ENCODE measurements at regions not wholly inside any gene's neighbourhood (a gene's known extent, or its start where the extent isn't known, plus 50 kb on each side); places are given as distances from the start of the nearest gene placed in this dataset.

GRCh38 chr3:86244905-86245304 is 746.0 kb downstream of the VGLL3 start:
- TF ChIP-seq, protein P1, sequence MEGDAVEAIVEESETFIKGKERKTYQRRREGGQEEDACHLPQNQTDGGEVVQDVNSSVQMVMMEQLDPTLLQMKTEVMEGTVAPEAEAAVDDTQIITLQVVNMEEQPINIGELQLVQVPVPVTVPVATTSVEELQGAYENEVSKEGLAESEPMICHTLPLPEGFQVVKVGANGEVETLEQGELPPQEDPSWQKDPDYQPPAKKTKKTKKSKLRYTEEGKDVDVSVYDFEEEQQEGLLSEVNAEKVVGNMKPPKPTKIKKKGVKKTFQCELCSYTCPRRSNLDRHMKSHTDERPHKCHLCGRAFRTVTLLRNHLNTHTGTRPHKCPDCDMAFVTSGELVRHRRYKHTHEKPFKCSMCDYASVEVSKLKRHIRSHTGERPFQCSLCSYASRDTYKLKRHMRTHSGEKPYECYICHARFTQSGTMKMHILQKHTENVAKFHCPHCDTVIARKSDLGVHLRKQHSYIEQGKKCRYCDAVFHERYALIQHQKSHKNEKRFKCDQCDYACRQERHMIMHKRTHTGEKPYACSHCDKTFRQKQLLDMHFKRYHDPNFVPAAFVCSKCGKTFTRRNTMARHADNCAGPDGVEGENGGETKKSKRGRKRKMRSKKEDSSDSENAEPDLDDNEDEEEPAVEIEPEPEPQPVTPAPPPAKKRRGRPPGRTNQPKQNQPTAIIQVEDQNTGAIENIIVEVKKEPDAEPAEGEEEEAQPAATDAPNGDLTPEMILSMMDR (IDR thresholded peaks at IDR 0.05), result no peak
- no peak for TF ChIP-seq POLR2A (IDR thresholded peaks at IDR 0.05)
